ENCODE measurements at regions not wholly inside any gene's neighbourhood (a gene's known extent, or its start where the extent isn't known, plus 50 kb on each side); places are given as distances from the start of the nearest gene placed in this dataset.
"Not testable (repeated sequence)": the region's sequence is repeated elsewhere in the genome, so short reads cannot be mapped to it uniquely, and the experiment has no call there.

GRCh38 chr13:21263909-21264308, 87.5 kb downstream of the MRPL57 start:
- DNase-seq = not testable (repeated sequence)

- not testable (repeated sequence) for DNase-seq
Observed at GRCh38 chr13:21268485-21268884, 92.0 kb downstream of the MRPL57 start.

GRCh38 chr13:21272439-21272838, 96.0 kb downstream of the MRPL57 start:
- not testable (repeated sequence) for DNase-seq

GRCh38 chr13:21274457-21274856, 98.0 kb downstream of the MRPL57 start:
- not testable (repeated sequence) for DNase-seq

GRCh38 chr13:21282065-21282464, 105.6 kb downstream of the MRPL57 start:
- no peak for DNase-seq

GRCh38 chr13:21287331-21287907, 111.0 kb downstream of the MRPL57 start:
- no peak for DNase-seq

GRCh38 chr13:21289475-21289874, 113.0 kb downstream of the MRPL57 start:
- DNase-seq = no peak

- not testable (repeated sequence) for DNase-seq
Observed at GRCh38 chr13:21290442-21291002, 114.1 kb downstream of the MRPL57 start.

- no peak for DNase-seq
Observed at GRCh38 chr13:21291840-21292239, 115.4 kb downstream of the MRPL57 start.

GRCh38 chr13:21296991-21297390, 120.5 kb downstream of the MRPL57 start:
- peak; percentile 46 to 62 for DNase-seq

- no peak for DNase-seq
Observed at GRCh38 chr13:21297447-21297846, 121.0 kb downstream of the MRPL57 start.

- DNase-seq = peak; percentile 88 to 91
Observed at GRCh38 chr13:21297914-21298831, 121.7 kb downstream of the MRPL57 start.

- no peak for DNase-seq
Observed at GRCh38 chr13:21304256-21304655, 127.8 kb downstream of the MRPL57 start.

GRCh38 chr13:21306300-21307073, 130.0 kb downstream of the MRPL57 start:
- not testable (repeated sequence) for DNase-seq

GRCh38 chr13:21307158-21307557, 130.7 kb downstream of the MRPL57 start:
- DNase-seq = not testable (repeated sequence)

- no peak for DNase-seq
Observed at GRCh38 chr13:21308906-21309305, 132.4 kb downstream of the MRPL57 start.

GRCh38 chr13:21309542-21310172, 133.2 kb downstream of the MRPL57 start:
- no peak for DNase-seq

GRCh38 chr13:21310220-21310619, 133.8 kb downstream of the MRPL57 start:
- DNase-seq = no peak

GRCh38 chr13:21314976-21315375, 138.5 kb downstream of the MRPL57 start:
- DNase-seq = not testable (repeated sequence)

GRCh38 chr13:21316376-21316775, 139.9 kb downstream of the MRPL57 start:
- DNase-seq = no peak

GRCh38 chr13:21318891-21319532, 140.1 kb downstream of the ZDHHC20 start:
- no peak for DNase-seq
